Fibroblast of peridontal ligament (primary cell): ENCODE measurements at regions not wholly inside any gene's neighbourhood (a gene's known extent, or its start where the extent isn't known, plus 50 kb on each side); places are given as distances from the start of the nearest gene placed in this dataset.
"Not testable (repeated sequence)": the region's sequence is repeated elsewhere in the genome, so short reads cannot be mapped to it uniquely, and the experiment has no call there.

Source experiments
- DNase-seq: peaks from one replicate; pipeline ENCODE4 v3.0.0-alpha.2; 2010; ENCODE audit errors: extremely low read depth

GRCh38 chr18:77329651-77330050, 80.0 kb downstream of the GALR1 start:
- DNase-seq = no peak

DNA sequence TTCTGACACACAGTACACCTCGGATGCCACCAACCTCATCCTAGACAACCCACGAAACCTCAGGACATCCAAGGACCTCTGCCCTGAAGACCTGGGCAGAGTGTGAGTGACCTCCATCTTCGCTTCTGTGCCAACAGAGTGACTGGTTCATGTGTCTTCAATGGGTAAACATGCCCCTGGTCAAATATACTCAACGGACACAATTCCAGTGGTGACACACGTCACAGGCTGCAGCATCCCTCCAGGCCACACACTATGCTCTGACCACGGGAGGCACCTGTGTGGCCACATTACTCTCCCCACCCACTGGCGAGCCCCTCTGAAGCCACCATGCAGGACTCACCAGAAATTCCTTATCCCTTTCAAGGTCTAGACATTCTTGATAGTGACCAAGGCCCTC, 85.2 kb downstream of the GALR1 start:
- no peak for DNase-seq

GRCh38 chr18:77337604-77338003, 88.0 kb downstream of the GALR1 start:
- no peak for DNase-seq

DNA sequence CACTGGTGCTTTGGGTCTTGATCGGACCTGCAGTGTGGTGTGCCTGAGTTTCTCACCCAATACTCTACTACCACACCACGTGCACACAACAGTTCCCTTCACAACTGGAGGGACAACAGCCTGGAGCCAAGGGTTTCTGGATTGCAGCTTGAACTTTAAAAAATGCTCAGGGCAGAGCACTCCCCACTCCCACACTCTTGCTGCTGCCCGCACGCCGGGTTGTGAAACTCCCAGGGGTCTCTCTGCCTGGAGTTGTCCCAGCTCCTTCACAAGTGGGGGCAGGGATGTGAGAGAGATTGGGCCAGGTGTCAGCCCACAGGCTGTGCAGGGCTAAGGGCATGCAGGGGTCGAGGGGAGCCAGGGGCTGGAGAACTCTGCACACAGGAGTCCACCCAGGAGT, 89.4 kb downstream of the GALR1 start:
- DNase-seq = no peak

DNA sequence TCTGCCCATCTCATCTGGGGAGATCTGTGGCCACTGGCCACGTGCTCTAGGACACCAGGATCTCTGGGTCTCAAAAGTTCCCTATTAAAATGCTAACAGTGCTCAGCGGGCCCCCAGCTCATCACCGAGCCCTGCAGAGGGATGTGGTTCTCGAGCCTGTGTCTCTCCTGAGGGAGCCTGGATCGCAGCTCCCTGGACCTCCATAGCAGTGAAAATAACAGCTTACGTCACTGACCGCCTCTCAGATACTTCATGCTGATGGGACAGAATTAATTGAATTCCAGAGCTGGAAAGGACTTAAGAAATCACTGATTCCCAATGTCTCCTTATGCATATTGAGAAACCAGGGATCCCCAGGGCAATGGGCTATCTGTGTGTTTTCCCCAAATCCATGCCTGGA, 90.0 kb downstream of the GALR1 start:
- no peak for DNase-seq

DNA sequence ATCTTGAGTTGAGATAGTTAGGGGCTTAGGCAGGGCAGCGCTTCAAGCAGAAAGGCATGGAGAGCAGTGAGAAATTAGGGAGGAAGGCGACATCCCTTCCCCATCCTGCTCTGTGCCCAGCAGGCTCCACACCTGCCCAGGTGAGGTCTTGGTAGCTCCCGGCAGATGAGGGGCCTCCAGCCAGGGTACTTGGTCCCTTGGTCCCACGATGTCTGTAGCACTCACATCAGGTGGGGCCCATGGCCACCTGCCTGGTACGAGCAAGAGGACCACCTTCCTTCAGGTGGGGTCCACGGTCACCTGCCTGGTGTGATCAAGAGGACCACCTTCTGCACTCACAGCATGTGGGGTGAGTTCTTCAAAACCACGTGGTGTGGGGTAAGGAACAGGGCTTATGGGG, 91.2 kb downstream of the GALR1 start:
- no peak for DNase-seq

DNA sequence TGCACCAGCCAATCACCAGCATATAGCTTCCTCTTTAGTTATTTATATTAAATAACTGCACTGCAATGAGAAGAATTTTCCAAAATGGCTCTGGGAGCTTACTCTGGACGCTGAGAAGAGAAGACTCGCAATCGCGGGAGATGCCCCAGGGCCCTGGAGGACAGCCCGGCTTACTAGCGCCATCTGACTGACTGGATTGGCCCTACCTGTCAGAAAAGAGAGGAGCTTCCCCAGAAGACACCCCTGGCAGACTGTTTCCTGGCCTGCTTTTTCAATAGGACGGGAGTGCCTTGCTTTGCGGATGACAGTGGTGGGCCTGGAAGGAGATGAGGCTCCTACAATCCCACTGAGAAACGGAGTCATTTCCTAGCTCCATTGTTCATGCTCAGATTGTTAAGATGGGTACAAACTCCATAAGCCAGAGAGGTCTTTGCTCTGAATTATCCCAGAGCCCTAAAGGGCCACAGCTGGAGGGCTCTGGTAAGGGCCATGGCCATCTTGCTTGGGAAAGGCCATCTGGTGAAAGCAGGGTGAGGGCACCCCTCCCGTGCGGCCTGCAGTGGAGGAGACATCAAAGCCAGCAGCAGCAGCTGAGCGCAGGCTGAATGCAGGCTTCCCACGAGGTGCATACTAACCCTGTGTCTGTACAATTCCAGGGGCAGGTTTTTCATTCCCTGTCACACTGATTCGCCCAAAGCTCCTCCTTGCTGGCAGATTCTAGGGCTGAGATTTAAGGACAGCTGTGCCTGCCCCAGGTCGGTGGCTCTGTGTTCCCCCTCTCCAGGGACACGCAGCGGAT, 92.1 kb downstream of the GALR1 start:
- DNase-seq = no peak

- DNase-seq = no peak
Observed at GRCh38 chr18:77342736-77343135, 93.1 kb downstream of the GALR1 start.

DNA sequence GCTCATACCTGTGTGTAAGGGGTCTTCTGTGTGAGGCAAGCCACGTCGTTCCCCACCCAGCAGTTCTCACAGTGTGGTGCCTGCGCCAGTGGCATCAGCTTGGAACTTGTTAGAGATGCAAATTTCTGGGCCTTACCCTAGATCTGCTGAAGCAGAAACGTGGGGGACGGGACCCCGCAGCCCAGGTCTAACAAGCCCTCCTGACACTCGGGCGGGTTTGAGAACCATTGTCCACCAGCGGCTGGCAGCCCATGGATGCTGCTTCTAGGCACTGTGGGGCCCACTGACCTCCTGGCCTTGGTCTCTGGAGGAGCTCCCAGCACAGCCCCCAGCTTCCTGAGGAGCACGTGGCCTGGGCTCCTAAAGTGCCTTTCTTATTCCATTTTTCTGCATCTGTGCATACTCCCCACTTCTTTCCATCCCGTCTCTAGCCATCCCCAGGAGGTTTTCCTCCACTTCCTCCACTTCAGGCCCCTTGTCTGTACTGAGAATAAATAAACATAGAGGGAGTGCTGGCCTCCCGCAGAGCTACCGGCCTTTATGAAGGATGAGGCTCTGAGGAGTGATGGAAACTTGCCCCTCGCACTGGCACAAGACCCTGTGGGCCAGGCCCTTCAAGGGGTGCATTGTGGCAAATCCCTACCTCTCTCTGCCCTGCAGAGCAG, 94.3 kb downstream of the GALR1 start:
- no peak for DNase-seq

DNA sequence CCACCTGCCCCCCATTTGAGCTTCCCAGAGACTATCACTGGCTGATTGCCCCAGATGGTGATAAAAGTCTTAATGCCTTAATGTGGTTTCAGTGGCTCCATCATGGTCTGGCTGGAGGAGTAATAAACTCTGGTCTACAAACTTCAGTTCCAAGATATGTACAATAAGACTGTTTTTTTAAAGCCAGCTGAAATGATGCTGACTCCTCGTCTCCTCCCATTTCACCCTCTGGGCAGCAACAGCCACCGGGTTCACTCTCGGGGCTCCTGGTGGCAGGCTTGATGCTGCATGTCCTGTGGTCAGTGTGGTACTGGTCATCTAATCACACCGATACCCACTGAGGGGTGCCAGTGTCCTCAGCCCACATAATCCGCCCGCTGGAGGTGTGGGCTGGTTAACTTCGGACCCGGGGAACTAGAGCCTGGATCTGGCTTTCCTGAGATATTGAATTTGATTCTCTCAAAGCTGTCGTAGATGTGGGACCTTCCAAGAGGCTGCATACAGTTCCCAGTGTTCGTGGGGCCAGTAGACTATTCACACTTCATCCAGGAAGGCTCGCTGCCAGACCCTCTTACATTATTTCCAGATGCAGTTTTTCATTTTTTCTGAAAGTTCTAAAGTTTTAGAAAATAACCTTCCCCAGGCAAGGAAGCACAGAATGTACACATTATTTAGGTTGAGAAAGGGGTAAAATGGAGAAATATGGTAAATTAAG, 95.3 kb downstream of the GALR1 start:
- DNase-seq = no peak

DNA sequence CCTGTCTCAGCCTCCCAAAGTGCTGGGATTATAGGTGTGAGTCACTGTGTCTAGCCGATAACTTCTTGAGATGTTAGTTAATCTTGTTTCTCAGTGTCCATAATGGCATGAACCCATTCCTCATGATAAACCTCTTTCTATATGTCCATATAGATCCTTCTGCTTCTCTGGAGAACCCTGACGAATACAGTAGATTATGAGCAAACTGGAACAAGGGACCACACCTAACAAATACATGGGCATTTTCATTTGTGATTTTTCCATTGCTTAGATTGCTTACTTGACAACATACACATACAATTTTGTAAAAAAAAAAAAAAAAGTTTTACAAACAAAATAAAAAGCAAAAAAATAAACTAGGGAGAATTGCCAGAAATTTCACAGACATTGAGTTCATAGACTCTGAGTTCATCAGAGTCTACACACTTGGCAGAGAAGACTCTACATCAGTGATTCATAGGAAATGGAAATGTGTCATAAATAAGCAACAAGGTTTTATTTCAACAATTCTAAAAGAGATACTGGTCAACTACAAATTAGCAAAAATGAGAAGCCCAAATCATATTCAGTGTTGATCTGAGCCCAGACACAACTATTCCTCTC, 96.7 kb downstream of the GALR1 start:
- no peak for DNase-seq

DNA sequence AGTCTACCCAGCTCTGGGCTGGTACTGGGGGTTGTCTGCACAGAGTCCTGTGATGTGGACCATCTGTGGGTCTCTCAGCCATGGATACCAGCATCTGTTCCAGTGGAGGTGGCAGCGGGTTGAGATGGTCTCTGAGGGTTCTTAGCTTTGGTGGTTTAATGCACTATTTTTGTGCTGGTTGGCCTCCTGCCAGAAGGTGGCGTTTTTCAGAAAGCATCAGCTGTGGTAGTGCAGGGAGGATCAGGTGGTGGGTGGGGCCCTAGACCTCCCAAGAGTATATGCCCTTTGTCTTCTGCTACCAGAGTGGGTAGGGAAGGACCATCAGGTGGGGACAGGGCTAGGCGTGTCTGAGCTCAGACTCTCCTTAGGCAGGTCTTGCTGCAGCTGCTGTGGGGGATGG, 103.7 kb downstream of the GALR1 start:
- not testable (repeated sequence) for DNase-seq

DNA sequence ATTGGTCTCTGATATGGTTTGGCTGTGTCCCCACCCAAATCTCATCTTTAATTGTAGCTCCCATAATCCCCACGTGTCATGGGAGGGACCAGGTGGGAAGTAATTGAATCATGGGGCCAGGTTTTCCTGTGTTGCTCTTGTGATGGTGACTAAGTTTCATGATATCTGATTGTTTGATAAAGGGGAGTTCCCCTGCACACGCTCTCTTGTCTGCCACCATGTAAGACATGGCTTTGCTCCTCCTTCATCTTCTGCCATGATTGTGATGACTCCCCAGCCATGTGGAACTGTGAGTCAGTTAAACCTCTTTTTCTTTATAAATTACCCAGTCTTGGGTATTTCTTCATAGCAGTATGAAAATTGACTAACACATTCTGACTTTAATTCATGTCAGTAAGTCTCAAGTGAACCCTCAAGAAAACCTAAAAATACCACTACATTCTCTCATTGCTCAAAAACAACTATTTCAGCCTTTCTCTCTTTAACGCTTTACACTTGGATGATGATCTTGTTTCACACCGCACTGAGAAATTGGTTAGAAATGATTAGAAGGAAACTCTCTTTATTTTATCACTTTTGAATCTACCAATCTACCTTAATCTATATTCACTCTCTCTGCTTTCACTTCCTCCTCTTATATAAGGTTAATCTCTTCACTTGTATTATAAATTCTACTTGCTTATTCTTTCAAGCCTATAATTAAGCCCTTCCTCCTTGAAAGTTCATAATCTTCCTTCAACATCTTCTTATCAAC, 110.1 kb downstream of the GALR1 start:
- no peak for DNase-seq

DNA sequence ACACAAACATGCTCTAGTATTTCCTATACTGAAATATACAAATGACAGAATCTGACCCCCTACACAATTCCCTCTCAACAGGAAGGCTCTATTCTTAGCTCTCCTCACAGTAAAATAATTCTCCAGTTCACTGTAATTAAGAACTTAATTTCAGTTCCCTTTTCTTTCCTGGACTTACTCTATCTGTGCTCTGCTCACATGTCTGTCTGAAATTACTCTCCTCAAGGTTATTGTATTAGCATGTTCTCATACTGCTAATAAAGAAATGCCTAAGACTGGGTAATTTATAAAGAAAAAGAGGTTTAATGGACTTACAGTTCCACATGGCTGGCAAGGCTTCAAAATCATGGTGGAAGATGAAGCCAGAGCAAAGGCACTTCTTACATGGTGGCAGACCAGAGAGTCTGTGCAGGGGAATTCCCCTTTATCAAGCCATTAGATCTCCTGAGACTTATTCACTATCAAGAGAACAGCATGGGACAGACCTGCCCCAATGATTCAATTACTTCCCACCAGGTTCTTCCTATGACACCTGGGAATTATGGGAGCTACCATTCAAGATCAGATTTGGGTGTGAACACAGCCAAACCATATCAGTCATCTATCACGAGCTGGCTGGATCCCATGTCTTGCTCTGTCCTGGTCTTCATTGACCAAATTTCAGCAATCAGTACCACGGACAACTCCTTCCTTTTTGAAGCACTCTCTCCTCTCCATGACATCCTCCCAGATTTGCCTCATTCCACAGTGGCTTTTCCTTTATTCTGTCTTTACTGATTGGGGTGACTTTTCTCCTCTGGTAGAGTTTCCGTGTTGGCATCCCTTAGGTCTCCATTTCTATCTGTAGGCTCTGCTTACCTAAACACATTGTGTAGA, 110.9 kb downstream of the GALR1 start:
- no peak for DNase-seq

DNA sequence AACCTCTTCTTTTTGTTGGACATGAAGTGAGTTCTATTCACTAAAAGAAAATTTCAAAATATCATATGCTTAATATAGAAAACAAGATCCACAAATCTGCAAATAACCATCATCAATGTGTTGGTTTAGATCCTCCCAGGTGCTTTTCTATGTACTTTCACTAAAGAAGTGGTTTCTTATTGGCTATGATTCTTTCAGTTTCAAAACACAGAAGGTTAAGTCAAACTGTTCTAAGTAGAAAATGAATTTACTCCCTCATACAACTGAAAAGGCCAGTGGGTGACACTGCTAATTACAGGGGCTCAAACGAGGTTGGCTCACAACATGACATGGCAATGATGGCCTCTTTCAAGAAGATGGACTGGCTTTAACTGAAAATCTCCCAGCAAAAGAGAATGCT, 111.7 kb downstream of the GALR1 start:
- DNase-seq = no peak

DNA sequence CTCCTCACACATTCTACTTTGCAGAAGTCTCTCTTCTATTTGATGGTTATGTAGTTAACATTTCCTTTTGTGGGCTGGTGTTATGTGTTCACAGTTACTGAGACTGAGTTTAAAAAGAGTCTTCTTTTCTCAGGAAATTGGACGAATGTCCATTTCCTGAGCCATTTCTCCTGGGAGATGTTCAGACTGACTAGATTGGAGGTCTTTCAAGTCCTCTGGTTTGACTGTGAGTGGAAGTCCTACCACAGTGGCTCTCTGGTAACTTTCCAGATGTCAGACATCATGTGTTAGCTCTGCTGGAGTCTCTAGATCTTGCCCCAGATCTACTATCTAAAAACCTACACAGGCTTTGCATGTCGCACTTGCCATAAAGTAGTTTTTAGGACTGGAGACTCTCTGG, 116.0 kb downstream of the GALR1 start:
- no peak for DNase-seq

DNA sequence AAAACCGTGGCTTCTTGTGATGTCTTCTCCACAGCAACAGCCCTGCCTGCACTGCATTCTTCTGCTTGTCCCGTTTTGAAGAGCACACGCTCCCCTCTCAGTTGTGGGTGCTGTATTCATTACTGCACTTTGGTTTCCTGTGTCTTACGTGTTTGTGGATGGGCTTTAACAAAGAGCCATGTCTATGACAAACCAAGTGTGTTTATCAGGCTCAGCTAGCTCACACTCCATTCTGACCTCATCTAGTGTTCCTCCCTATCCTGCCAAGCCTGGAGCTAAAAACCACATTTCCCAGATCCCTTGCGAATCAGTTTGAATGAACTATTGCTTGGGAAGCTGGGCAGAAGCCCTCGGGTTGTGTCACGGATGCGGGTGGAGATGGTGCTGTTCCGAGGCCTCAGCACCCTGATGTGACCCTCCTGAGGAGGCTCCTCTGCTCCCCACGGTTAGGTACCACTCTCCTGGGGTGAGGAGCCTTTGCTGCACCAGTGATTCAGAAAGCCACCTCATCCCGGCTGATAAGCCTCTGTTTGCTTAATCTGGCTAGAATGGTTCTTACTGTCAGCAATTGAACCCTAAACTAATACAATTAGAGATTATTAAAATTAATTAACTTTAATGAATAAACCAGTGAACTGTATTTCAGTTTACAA, 116.5 kb downstream of the GALR1 start:
- DNase-seq = no peak

- DNase-seq = no peak
Observed at GRCh38 chr18:77366720-77367641, 117.3 kb downstream of the GALR1 start.

- DNase-seq = no peak
Observed at GRCh38 chr18:77369644-77370043, 120.0 kb downstream of the GALR1 start.
